ENCODE measurements at regions not wholly inside any gene's neighbourhood (a gene's known extent, or its start where the extent isn't known, plus 50 kb on each side); places are given as distances from the start of the nearest gene placed in this dataset.
"Not testable (repeated sequence)": the region's sequence is repeated elsewhere in the genome, so short reads cannot be mapped to it uniquely, and the experiment has no call there.

- no peak overlapping the region for H3K4me3 Mint-ChIP-seq
- H3K4me1 Mint-ChIP-seq: no peaks in the 10 kb centered on the region
- H3K27me3 Mint-ChIP-seq: peaks cover 3% of the 10 kb centered on the region
- H3K36me3 Mint-ChIP-seq: no peaks in the 10 kb centered on the region
- CTCF ChIA-PET: no interaction called here
- peaks cover 1% of the 10 kb centered on the region for H3K9me3 Mint-ChIP-seq
- H3K27ac Mint-ChIP-seq: no peak overlapping the region
- no peak for DNase-seq
Observed at GRCh38 chr12:5138845-5139244, 95.2 kb downstream of the KCNA5 start.

DNA sequence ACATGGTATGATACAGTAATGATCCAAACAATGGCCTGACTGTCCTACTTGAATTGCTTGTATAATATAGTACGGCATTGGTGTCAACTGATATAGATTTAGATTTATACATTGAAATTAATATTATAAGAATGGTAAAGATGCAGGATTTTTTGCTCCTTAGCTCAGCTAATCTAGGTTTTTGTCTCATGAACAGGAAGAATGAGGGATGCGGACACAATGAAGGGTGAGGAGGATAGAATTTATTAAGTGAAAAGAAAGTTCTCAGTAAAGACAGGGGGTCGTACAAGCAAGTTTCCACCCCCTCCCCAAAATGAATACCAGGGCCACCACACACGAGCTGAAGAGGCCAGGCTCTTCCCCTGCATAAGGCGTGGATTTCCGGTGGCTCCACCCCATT lies 96.1 kb downstream of the KCNA5 start:
- Mint-ChIP-seq H3K4me1 (no peaks in the 10 kb centered on the region), H3K9me3 (peaks cover 1% of the 10 kb centered on the region), H3K4me3 (no peak overlapping the region), H3K27ac (no peak overlapping the region), H3K27me3 (peaks cover 1% of the 10 kb centered on the region), H3K36me3 (no peaks in the 10 kb centered on the region)
- CTCF ChIA-PET: no interaction called here
- DNase-seq: no peak

DNA sequence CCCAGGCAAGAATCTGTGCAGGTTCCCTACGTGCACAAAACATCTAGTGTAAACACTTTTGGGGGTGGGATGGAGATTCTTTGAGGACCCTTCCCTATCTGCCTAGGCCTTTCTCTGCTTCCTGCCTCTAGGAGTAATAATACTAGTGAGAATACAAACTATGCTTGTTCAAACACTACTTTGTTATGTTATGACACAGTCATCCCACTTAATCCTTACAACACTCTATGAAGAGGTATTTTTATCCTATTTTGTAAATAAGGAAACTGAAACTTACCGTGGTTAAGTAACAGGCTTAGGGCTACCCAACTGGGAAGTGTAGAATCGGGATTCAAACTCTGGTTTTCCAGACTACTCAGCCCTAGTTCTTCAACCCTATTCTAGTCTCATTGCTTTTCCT lies 96.5 kb downstream of the KCNA5 start:
- Mint-ChIP-seq H3K27ac (no peak overlapping the region), H3K4me3 (no peak overlapping the region), H3K9me3 (peaks cover 1% of the 10 kb centered on the region), H3K4me1 (no peaks in the 10 kb centered on the region), H3K27me3 (no peaks in the 10 kb centered on the region), H3K36me3 (no peaks in the 10 kb centered on the region)
- CTCF ChIA-PET: no interaction called here
- DNase-seq: no peak

GRCh38 chr12:5148880-5149279 lies 105.2 kb downstream of the KCNA5 start:
- H3K27ac Mint-ChIP-seq: no peak overlapping the region
- peaks cover 4% of the 10 kb centered on the region for H3K27me3 Mint-ChIP-seq
- no peak for DNase-seq
- no peaks in the 10 kb centered on the region for H3K9me3 Mint-ChIP-seq
- H3K4me1 Mint-ChIP-seq: no peaks in the 10 kb centered on the region
- CTCF ChIA-PET: no interaction called here
- no peaks in the 10 kb centered on the region for H3K36me3 Mint-ChIP-seq
- H3K4me3 Mint-ChIP-seq: no peak overlapping the region

DNA sequence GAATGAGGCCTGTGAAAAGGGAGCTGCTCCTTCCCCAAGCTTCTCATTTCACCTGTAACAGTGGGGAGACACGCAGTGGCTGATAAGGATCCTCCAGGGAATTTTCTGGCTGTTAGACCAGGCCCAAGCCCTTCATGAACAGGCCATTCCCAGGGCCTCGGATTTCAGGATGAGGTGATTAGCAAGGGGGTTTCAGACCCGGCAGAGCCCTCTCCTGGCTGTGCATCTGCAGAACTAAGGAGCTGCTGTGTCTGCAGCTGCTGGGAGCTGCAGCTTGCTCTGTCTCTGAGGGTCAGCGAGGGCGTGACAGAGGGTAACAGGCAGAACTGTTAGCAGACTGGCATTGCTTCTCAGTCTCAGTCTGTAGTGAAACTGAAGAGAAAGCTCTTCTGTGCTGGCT lies 110.4 kb downstream of the KCNA5 start:
- Mint-ChIP-seq H3K27ac (no peak overlapping the region), H3K9me3 (no peaks in the 10 kb centered on the region), H3K27me3 (peaks cover 4% of the 10 kb centered on the region), H3K36me3 (no peaks in the 10 kb centered on the region), H3K4me1 (no peaks in the 10 kb centered on the region), H3K4me3 (no peak overlapping the region)
- DNase-seq: no peak
- CTCF ChIA-PET: no interaction called here

- Mint-ChIP-seq H3K36me3 (no peaks in the 10 kb centered on the region), H3K27me3 (peaks cover 6% of the 10 kb centered on the region), H3K9me3 (no peaks in the 10 kb centered on the region), H3K27ac (no peak overlapping the region), H3K4me3 (no peak overlapping the region), H3K4me1 (no peaks in the 10 kb centered on the region)
- no peak for DNase-seq
- CTCF ChIA-PET: no interaction called here
Observed at GRCh38 chr12:5155866-5156265, 112.2 kb downstream of the KCNA5 start.

DNA sequence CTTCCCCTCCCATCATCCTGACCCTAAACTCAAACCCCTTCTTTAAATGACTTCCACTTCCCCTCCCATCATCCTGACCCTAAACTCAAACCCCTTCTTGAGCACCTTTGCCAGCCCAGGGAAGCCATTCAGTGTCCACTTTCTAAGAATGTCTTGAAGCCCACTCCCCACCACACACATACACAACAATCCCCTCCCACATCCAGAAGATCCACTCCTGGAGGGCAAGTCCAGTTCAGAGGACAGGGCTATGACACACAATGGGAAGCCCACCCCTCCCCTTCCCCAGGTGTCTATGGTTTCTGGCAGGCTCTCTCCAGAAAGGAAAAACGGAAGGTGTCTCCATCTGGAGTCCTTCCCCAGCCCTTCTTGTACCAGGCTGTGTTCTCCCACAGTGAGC lies 117.1 kb downstream of the KCNA5 start:
- no peaks in the 10 kb centered on the region for H3K9me3 Mint-ChIP-seq
- no peaks in the 10 kb centered on the region for H3K36me3 Mint-ChIP-seq
- peaks cover 7% of the 10 kb centered on the region for H3K27me3 Mint-ChIP-seq
- no peak overlapping the region for H3K27ac Mint-ChIP-seq
- H3K4me3 Mint-ChIP-seq: no peak overlapping the region
- DNase-seq: no peak
- CTCF ChIA-PET: no interaction called here
- H3K4me1 Mint-ChIP-seq: no peaks in the 10 kb centered on the region

DNA sequence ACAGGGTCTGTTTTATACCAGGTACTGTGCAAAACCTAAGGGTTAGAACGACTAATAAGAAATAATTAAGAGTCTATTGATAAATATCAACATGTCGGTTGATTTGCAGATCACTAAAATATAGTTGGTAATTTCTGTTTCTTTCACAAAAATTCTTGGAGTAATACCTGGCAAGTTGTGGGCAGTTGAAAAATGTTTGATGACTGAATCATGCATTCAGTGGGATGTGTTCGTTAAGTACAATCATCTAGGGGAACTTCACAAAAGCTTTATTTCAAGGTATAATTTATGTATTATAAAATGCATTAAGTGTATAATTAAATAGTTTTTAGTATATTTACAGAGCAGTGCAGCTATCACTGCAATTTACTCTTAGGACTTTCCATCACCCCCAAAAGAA lies 120.0 kb downstream of the KCNA5 start:
- no peak overlapping the region for H3K4me3 Mint-ChIP-seq
- H3K36me3 Mint-ChIP-seq: no peaks in the 10 kb centered on the region
- H3K27me3 Mint-ChIP-seq: peaks cover 7% of the 10 kb centered on the region
- no peaks in the 10 kb centered on the region for H3K9me3 Mint-ChIP-seq
- H3K4me1 Mint-ChIP-seq: no peaks in the 10 kb centered on the region
- CTCF ChIA-PET: no interaction called here
- DNase-seq: no peak
- H3K27ac Mint-ChIP-seq: no peak overlapping the region

- Mint-ChIP-seq H3K4me1 (no peaks in the 10 kb centered on the region), H3K27ac (no peak overlapping the region), H3K36me3 (no peaks in the 10 kb centered on the region), H3K4me3 (no peak overlapping the region), H3K9me3 (no peaks in the 10 kb centered on the region), H3K27me3 (peaks cover 7% of the 10 kb centered on the region)
- CTCF ChIA-PET: no interaction called here
- DNase-seq: no peak
Observed at GRCh38 chr12:5165296-5165970, 121.8 kb downstream of the KCNA5 start.

GRCh38 chr12:5166976-5167375 lies 123.3 kb downstream of the KCNA5 start:
- DNase-seq: no peak

GRCh38 chr12:5168148-5168547 lies 124.5 kb downstream of the KCNA5 start:
- CTCF ChIA-PET: no interaction called here
- Mint-ChIP-seq H3K4me1 (no peaks in the 10 kb centered on the region), H3K4me3 (no peak overlapping the region), H3K36me3 (no peaks in the 10 kb centered on the region), H3K27ac (no peak overlapping the region), H3K9me3 (no peaks in the 10 kb centered on the region), H3K27me3 (no peaks in the 10 kb centered on the region)
- DNase-seq: no peak

More at GRCh38 chr12:5166976-5167375, 123.3 kb downstream of the KCNA5 start:
- H3K4me3 Mint-ChIP-seq: no peak overlapping the region
- H3K4me1 Mint-ChIP-seq: no peaks in the 10 kb centered on the region
- no peak overlapping the region for H3K27ac Mint-ChIP-seq
- H3K27me3 Mint-ChIP-seq: peaks cover 2% of the 10 kb centered on the region
- CTCF ChIA-PET: no interaction called here
- no peaks in the 10 kb centered on the region for H3K9me3 Mint-ChIP-seq
- H3K36me3 Mint-ChIP-seq: no peaks in the 10 kb centered on the region

DNA sequence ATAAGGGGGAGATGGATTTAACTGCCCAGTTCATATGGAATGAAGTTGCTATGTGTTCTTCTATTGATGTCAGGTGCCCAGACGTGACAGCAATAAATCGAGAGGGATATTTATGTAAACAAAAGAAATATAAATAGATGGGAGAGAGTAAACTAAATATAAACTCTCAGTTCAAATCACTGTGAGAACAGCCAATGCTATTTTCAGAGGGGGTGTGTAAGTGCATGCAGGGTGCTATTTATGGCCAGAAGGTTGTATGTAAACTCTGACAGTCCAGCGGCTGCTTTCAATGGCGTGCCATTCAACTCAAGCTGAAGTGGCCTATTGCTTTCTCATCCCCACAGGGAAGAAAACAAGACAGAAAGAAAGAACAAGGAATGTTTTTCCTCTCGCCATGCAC lies 127.2 kb downstream of the KCNA5 start:
- Mint-ChIP-seq H3K4me1 (no peaks in the 10 kb centered on the region), H3K4me3 (no peak overlapping the region), H3K9me3 (no peaks in the 10 kb centered on the region), H3K27me3 (no peaks in the 10 kb centered on the region), H3K27ac (no peak overlapping the region), H3K36me3 (no peaks in the 10 kb centered on the region)
- no peak for DNase-seq
- CTCF ChIA-PET: no interaction called here

GRCh38 chr12:5171701-5172100 lies 128.0 kb downstream of the KCNA5 start:
- H3K4me3 Mint-ChIP-seq: no peak overlapping the region
- no peaks in the 10 kb centered on the region for H3K27me3 Mint-ChIP-seq
- no peaks in the 10 kb centered on the region for H3K9me3 Mint-ChIP-seq
- H3K27ac Mint-ChIP-seq: no peak overlapping the region
- CTCF ChIA-PET: no interaction called here
- H3K4me1 Mint-ChIP-seq: no peaks in the 10 kb centered on the region
- H3K36me3 Mint-ChIP-seq: no peaks in the 10 kb centered on the region
- DNase-seq: no peak

- Mint-ChIP-seq H3K4me3 (no peak overlapping the region), H3K9me3 (no peaks in the 10 kb centered on the region), H3K27me3 (no peaks in the 10 kb centered on the region), H3K4me1 (no peaks in the 10 kb centered on the region), H3K27ac (no peak overlapping the region), H3K36me3 (no peaks in the 10 kb centered on the region)
- no peak for DNase-seq
- CTCF ChIA-PET: no interaction called here
Observed at GRCh38 chr12:5172886-5173285, 129.2 kb downstream of the KCNA5 start.

DNA sequence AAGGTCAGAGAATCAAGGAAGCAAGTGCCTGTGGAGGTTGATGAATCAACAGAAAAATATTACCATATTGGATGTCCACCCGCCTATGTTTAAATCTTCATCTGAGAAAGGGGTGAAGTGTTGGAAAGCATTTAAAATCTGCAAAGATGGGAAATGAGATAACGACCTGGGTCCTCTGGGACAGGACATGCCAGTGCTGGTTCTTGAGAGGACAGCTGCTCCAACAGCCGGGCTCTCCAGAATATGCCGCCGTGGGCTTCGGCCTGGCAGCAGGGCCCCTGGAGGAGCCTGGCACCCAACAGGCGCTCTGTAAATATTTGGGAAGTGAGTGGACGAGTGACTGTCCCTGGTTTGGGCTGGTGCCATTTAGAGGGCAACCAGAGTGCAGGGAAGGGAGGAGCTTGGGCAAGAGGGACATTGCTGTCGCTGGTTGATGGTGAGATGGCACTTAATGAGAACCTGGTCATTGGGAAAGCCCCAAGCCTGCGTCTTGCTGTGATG lies 129.9 kb downstream of the KCNA5 start:
- H3K4me1 Mint-ChIP-seq: no peaks in the 10 kb centered on the region
- no peak for DNase-seq
- no peaks in the 10 kb centered on the region for H3K36me3 Mint-ChIP-seq
- CTCF ChIA-PET: interaction anchor here (1.0 kb wide), 1 partner anchor 343 kb away, joined by 3 read pairs; no protein-coding TSS in a partner anchor
- H3K27ac Mint-ChIP-seq: no peak overlapping the region
- no peaks in the 10 kb centered on the region for H3K27me3 Mint-ChIP-seq
- no peak overlapping the region for H3K4me3 Mint-ChIP-seq
- H3K9me3 Mint-ChIP-seq: no peaks in the 10 kb centered on the region

GRCh38 chr12:5175415-5175814 lies 131.7 kb downstream of the KCNA5 start:
- DNase-seq, CTCF ChIA-PET, H3K4me1 Mint-ChIP-seq, H3K4me3 Mint-ChIP-seq, H3K27ac Mint-ChIP-seq, H3K9me3 Mint-ChIP-seq, H3K36me3 Mint-ChIP-seq, H3K27me3 Mint-ChIP-seq: not testable (repeated sequence)
